ENCODE measurements at regions not wholly inside any gene's neighbourhood (a gene's known extent, or its start where the extent isn't known, plus 50 kb on each side); places are given as distances from the start of the nearest gene placed in this dataset.

GRCh38 chr15:39171944-39172368 is 408.9 kb upstream of the THBS1 start (continued):
- TF ChIP-seq ZBTB20 (CRISPR knock-in tag; IDR thresholded peaks at IDR 0.05; ENCODE audit: borderline replicate concordance, low read depth) (no peak), CTCF (CRISPR knock-in tag; IDR thresholded peaks at IDR 0.05) (peak; percentile 89), THAP11 (CRISPR knock-in tag; IDR thresholded peaks at IDR 0.05) (0 out of 2 replicates have a peak, but pooled peaks have one; percentile 27), HOMEZ (CRISPR knock-in tag; IDR thresholded peaks at IDR 0.05; ENCODE audit: low read depth) (peak; percentile 83), ARID5B (CRISPR knock-in tag; IDR thresholded peaks at IDR 0.05) (peak; percentile 61; the same call in 1 of the 2 replicates), PITX1 (CRISPR knock-in tag; IDR thresholded peaks at IDR 0.05) (0 out of 2 replicates have a peak, but pooled peaks have one; percentile 18), ATF3 (CRISPR knock-in tag; IDR thresholded peaks at IDR 0.05) (no peak), BCL6 (CRISPR knock-in tag; IDR thresholded peaks at IDR 0.05) (0 out of 2 replicates have a peak, but pooled peaks have one; percentile 23), SMAD3 (CRISPR knock-in tag; IDR thresholded peaks at IDR 0.05) (peak; percentile 49; the same call in 1 of the 2 replicates), FOXA3 (CRISPR knock-in tag; IDR thresholded peaks at IDR 0.05) (peak; percentile 33; the same call in 1 of the 2 replicates), TEAD2 (CRISPR knock-in tag; IDR thresholded peaks at IDR 0.05) (no peak), ZNF232 (CRISPR knock-in tag; IDR thresholded peaks at IDR 0.05; ENCODE audit: borderline replicate concordance) (no peak), ZNF12 (CRISPR knock-in tag; IDR thresholded peaks at IDR 0.05) (no peak), HOXA3 (CRISPR knock-in tag; IDR thresholded peaks at IDR 0.05) (0 out of 2 replicates have a peak, but pooled peaks have one; percentile 7), ELF3 (CRISPR knock-in tag; IDR thresholded peaks at IDR 0.05) (0 out of 2 replicates have a peak, but pooled peaks have one; percentile 40), ZNF644 (CRISPR knock-in tag; IDR thresholded peaks at IDR 0.05; ENCODE audit: low read depth) (peak; percentile 61; the same call in 1 of the 2 replicates), YEATS4 (CRISPR knock-in tag; IDR thresholded peaks at IDR 0.05; ENCODE audit: borderline replicate concordance) (no peak), NFIC (IDR thresholded peaks at IDR 0.05; ENCODE audit: low read length) (peak; percentile 43; the same call in 1 of the 2 replicates)
